ENCODE measurements at regions not wholly inside any gene's neighbourhood (a gene's known extent, or its start where the extent isn't known, plus 50 kb on each side); places are given as distances from the start of the nearest gene placed in this dataset.

DNA sequence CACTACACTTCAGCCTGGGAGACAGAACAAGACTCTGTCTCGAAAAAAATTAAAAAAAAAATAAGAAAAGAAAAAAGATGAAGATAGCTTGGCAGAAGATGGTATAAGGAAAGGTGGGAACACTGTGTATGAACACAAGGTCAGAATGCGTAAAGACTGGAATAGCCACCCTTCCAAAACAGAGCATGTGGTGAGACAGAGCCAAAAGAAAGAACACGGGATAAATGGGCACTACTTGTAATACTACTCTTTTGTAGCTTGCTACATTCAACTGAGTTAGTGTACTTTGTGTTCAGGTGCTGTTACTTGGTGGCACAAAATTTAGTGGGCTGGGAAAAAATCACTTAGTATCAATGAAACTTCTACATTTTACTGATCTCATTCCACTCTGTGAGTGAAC is 628.6 kb upstream of the KIRREL3 start:
- no peak for DNase-seq (ENCODE audit: low spot score)
- intact Hi-C loops (cut with DNase I), result no loop called here

DNA sequence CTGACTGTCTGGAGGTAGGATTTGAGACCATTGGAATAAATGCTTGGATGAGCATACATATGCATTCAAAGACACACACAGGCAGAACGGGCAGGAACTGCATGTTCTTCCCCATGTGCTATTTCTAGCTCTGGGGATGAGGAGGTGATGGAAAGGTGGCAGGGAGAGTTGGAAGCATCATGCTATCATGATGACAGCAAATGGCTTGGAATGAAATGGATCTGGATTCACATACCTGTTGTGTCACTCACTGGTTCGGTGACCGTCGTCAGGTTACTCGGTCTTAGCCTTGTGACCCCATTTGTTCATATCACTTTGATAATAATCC is 627.9 kb upstream of the KIRREL3 start:
- DNase-seq (ENCODE audit: low spot score), result no peak
- intact Hi-C loops (cut with DNase I), result no loop called here

DNA sequence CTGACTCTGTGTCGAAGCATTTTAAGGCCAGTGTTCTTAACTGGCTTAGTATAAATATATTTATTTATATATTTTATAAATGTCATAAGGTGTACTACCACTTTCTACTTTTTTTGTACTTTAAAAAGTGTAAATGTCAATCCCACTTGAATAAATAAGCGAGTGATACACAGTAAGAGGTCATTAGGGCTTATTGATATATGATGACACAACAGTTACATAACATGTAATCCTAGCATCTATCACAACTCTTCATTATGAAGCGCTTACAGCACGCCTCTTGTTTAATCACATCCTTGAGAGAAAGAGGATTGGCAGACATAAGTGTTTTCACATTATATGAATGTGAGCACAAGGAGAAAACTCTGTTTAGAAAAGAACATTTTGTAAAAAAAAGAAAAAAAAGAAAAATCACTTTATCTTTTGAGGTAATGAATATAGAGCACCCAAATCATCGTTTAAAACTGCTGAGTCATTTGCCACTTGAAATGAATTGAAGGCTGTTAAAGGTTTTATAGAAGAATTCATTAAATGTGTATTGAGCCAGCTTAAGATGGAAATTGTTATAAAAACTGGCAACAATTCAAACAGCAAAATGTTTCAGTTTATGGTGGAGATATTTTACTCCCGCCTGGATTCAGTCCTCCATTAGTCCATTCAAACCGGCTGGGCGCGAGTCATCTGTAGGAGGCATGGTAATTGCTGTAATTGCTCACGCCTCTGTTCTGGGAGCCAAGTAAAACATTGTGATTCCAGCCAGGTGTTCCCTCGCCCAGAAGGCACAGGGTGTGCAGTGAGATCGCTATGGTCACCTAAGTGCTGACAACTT is 627.3 kb upstream of the KIRREL3 start:
- no peak for DNase-seq (ENCODE audit: low spot score)
- intact Hi-C loops (cut with DNase I), result no loop called here

DNA sequence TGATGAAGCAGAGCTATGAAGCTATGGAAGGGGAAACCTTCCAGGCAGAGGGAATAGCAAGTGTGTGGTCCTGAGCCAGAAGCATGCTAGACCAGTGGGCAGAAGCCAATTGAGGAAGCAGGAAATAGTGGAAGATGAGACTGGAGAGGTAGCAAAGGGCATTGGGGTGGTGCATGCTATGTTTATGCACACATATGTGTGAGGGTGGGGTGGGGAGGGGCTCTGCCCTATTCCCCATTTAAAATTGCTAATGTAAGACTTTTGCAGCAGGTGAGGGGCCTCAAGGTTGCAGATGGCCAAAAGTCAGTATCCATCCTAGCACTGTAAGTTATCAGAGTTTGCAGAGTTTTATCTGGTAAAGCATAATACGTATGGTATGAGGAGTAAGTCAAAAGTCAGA is 626.6 kb upstream of the KIRREL3 start:
- DNase-seq (ENCODE audit: low spot score), result no peak
- intact Hi-C loops (cut with DNase I), result no loop called here

DNA sequence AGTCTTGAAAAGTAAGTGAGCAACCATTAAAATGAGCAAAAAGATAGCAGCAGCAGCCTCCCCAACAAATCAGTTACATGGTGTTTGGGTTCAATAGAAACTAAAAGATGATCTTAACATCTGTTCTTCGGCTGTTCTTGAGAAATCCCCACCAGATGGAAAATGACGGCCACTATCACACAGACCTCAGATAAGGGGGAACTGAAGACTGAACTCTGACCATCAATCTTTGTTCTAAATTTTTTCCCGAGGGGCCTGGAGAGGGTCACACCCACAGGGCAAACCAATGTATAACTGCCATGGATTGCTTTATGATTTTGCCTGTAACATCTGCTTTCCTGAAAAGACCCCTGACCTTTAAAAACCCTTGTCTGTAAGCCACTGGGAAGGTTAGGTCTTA is 624.8 kb upstream of the KIRREL3 start:
- intact Hi-C loops (cut with DNase I), result no loop called here
- no peak for DNase-seq (ENCODE audit: low spot score)

DNA sequence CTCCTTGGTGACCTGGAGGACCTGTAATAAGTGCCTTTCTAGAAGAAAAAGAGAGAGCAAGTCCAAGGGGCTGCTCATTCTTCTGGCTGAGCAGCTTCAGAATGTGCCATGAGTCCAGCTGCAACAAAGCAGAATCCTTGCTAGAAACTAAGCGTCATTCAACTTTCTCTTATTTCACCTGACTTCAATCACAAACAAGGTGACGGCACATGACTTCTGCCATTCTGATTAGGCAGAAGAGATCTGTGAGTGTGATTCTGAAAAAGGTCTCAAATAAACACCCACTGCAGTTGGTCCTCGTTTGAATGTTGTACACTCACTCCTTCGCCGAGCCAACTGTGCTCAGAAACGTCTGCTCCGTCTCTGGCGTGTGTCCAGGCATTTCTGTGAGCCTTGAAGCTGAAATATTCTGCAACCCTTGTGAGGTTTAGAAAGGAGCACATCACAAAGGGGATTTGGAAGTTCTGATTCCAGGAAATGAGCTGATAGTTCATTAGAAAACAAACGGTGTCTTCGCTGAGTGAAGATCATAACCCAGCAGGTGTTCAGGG is 623.8 kb upstream of the KIRREL3 start:
- intact Hi-C loops (cut with DNase I), result no loop called here
- DNase-seq (ENCODE audit: low spot score), result no peak

DNA sequence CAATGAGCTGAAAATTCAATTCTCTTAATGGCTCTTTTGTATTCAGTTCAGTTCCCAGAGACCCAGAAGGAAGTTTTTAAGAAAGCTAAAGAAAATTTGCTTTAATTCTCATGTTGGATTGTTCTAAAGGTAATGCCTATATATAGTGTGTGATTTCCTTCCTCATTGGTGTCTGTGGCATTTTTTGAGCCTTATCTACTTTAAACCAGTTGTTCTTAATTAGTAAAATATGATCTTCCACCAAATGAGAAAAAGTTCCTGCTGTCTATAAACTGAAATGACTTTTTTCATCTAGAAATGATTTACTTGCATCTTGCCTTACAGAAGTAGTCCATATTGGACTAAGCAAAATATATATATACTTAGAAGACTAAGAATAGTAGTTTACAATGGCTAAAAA is 622.1 kb upstream of the KIRREL3 start:
- intact Hi-C loops (cut with DNase I), result no loop called here
- no peak for DNase-seq (ENCODE audit: low spot score)

DNA sequence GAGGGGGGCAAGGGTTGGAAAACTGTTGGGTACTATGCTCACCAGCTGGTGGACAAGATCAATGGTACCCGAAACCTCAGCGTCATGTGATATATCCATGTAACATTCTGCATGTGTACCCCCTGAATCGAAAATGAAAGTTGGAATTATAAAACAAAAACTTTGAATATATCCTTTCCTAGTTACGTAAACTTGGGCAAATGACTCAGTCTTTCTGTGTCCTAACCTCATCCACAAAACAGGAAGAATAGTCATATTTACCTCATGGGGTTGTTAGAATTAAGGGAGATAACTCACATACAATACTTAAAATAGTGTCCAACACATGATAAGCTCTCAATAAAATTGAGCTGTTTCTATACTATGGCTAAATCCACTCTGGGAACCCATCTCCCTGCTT is 620.1 kb upstream of the KIRREL3 start:
- intact Hi-C loops (cut with DNase I), result no loop called here
- DNase-seq (ENCODE audit: low spot score), result no peak

DNA sequence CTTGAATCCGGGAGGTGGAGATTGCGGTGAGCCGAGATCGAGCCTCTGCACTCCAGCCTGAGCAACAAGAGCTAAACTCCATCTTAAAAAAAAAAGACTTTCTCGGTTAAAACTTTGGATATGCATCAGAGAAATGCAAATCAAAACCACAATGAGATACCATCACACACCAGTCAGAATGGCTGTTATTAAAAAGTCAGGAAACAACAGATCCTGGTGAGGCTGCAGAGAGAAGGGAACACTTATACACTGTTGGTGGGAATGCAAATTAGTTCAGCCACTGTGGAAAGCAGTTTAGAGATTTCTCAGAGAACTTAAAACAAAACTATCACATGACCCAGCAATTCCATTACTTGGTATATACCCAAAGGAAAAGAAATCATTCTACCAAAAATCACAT is 619.4 kb upstream of the KIRREL3 start:
- intact Hi-C loops (cut with DNase I), result no loop called here
- no peak for DNase-seq (ENCODE audit: low spot score)

DNA sequence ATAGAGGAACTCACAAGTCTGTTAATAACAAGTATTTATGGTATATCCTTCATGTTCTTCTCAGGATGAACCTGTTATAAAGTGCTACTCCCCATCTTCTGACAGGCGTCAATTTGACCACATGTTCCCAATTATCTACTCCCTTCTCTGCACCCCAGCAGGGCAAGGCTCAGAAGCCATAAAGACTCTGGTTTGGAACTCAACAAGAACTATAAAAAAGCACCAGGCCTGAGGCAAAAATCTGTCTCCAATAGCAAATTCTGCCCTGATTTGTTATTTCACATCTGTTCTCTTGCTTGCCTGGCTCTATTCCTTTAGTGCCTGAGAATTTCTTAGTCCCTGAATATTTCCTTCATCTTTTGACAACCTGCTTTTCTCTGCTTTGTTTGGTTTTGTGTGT is 618.2 kb upstream of the KIRREL3 start:
- intact Hi-C loops (cut with DNase I), result no loop called here
- DNase-seq (ENCODE audit: low spot score), result no peak

DNA sequence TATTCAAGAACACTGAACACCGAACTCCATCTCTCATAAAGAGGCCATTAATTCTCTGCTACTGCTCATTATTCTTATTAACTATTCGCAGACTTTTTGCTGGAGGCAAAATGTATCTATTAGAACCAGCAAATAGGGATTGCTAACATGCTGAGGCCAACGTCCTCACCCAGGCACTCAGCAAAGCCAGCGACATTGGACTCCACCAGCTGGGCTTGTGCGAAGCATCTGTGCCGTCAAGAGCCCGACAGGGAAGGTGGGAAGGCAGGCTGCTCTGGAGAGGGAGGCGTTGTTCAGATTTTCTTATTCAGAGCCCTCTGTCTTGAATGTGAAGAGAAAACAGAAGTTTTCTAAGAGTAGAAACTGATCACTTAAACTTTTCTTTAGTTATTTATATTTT is 615.6 kb upstream of the KIRREL3 start:
- DNase-seq (ENCODE audit: low spot score), result no peak
- intact Hi-C loops (cut with DNase I), result no loop called here

DNA sequence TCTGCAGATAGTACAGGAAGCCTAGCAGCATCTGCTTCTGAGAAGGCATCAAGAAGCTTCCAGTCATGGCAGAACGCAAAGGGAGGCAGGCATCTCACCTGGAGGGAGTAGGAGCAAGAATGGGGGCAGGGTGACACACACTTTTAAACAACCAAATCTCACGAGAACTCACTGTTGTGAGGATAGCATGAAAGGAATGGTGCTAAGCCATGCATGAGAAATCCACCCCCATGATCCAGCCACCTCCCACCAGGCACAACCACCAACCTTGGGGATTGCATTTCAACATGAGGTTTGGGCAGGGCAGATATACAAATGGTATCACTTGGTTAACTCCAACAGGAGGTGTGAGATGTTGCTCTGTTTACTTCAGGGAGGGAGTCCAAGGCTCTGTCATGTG is 612.0 kb upstream of the KIRREL3 start:
- DNase-seq (ENCODE audit: low spot score), result no peak
- intact Hi-C loops (cut with DNase I), result no loop called here

DNA sequence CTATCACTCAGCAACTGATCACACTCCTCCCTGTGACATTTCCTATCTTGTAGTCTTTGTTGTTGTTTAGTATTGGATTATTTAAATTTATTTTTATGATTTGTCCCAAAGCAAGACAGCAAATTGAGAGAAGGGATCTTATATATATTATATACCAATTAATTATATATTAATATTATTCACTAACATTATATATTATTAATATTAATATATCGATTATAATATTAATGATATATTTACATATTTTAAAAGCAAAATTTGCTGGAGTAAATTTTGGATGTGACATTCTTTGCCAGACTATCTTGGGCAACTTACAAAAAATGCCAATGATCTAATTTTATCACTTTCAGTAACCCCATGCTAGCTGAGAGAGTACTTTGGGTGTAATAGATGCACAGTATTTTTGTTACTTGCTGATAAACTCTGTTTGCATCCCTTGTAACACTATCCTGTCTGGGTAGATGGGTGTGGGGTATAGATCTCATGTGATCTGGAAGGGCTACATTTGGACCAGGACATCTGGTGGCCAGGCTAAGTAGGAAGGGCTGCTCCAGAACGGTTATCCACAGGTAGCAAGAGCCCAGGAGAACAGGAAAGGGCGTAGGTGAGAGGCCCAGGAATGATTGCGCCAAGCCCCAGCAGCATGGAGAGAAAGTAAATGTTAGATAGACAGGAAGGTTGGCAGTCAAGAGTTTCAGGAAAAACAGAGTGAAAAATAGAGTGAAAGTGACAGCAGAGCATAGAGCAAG is 608.6 kb upstream of the KIRREL3 start:
- intact Hi-C loops (cut with DNase I), result no loop called here

DNA sequence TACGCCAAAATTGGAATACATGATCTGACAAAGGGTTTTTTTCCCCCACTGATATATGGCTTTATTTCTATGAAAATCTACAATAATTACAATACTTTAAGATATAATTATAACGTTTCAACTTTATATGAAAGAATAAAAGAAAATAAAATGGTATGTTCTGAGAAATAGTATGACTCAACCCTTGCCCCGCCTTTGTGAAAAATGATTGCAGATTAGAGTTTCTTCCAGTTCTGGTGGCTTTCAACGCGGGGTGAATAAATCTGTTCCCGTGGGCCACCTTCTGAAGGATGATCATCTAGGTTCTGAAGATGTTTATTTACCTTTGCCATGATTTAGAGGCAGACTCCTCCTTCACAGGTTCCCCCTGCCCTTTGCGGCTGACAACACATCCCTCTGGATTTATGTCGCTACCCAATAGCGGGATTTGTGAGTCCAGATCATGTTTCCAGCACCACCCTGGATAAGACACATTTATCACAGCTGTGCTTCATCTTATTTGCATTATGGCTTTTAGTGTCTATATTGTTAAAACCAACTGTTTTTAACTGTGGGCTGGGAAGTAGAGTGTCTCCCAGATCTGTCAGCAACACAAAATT is 607.0 kb upstream of the KIRREL3 start:
- intact Hi-C loops (cut with DNase I), result no loop called here
- DNase-seq (ENCODE audit: low spot score), result no peak

More for the DNA sequence above, 608.6 kb upstream of the KIRREL3 start:
- DNase-seq (ENCODE audit: low spot score), result no peak

DNA sequence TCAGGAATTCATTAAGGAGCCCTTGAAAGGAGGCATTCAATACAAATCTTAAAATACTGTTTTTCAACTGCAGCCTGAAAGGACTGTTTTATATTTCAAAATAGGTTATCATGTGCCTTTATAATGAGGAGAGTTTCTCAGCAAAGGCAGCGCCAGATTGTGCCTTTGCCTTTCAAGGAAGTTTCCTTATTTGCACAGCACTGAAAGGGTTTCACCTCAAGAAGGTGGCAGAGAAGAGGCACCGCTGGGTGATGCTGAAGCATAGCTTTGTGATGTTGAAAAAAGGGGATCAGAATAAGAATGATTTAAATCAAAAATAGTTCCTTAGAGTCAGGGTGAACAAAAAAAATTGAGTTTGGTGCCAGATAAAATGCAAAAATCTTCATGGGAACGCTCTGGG is 601.0 kb upstream of the KIRREL3 start:
- intact Hi-C loops (cut with DNase I), result no loop called here
- no peak for DNase-seq (ENCODE audit: low spot score)

DNA sequence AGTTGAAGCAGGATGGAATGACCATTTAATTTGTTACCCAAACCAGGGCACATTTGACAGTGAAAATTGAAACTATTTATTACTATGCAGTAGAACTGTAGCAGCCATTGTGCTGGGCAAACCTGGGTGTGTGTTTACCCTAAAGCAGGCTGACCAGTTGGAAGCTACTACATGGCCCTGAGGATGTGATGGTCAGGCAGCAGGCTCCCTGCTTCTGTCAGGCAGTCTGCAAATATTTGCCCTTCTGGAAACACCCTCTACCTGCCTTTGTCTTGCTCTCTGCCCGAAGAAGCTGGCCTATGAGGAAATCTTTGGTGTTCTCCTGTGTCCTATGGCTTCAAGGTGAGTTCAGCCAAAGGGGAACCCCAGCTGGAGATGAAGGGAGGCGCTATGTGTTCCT is 600.1 kb upstream of the KIRREL3 start:
- DNase-seq (ENCODE audit: low spot score), result no peak
- intact Hi-C loops (cut with DNase I), result no loop called here

DNA sequence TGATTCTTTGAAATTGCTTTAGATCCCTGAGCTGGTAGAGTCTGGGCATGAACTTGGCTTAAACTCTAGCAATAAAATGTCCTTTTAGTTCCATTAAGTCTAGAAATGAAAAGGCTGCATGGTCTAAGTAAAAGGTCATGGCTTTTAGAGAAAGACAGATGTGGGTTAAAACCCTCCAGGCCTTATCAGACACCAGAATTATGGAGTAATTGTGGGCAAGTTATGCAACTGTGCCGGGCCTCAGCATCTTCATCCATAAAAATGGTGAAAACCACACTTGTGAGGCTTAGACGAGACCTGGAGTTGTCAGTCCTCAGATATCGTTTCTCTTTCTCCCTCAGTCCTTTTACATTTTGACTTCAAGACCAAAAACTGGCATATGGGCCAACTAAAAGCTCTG is 597.9 kb upstream of the KIRREL3 start:
- intact Hi-C loops (cut with DNase I), result no loop called here

DNA sequence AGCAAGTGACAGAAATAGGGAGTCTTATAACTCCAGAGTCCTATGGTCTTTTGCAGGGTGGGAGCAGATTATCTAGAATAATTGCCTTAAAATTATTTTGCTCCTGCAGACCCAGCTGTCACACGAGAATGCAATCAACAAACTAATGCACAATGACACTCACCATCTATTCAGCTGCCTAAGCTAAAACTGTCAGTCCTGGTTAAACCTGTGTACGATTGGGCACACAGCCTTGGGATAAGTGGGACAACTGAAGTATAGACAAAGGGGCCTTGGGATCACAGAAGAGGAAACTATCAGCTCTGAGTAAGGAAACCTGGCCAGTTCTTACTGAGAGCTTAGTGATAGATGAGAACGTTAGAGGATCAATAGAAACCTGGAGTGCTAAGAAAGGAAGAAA is 595.9 kb upstream of the KIRREL3 start:
- no peak for DNase-seq (ENCODE audit: low spot score)
- intact Hi-C loops (cut with DNase I), result no loop called here

More for the DNA sequence above, 597.9 kb upstream of the KIRREL3 start:
- no peak for DNase-seq (ENCODE audit: low spot score)

DNA sequence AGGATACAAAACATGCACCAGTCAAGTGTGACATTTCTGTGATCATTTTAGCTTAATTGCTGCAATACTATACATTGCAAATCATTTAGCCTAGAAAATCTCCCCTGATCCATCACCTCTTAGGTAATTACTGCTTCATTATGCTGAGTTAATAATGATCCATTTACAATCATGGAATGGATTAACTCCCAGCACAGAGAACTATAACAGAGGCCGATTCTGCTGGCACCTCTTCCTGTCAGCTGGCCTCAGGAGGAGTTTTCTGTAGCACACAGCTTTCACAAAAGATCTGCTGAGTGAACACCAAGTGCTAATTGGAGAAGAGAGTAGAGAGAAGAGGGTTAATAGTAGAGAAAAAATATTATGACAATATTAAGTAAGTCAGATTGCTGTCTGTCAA is 591.8 kb upstream of the KIRREL3 start:
- intact Hi-C loops (cut with DNase I), result no loop called here

DNA sequence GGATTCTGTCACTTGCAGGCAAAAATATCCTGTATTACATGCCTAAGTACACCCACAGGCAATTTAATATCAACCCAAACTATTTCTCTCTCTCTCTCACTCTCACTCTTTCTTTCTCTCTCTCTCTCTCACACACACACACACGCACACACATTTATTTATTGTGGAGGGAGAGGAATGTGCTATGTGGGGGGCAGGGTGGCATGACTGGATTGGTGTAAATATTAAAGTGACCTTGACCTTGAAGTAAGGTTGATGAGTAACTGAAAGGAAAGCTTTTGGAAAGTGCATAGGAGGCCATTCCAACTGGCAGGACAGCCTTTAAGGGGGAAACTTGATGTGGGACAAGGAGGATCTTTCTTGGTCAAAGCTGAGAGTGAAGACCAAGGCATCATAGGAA is 589.7 kb upstream of the KIRREL3 start:
- intact Hi-C loops (cut with DNase I), result no loop called here
- DNase-seq (ENCODE audit: low spot score), result no peak

More for the DNA sequence above, 591.8 kb upstream of the KIRREL3 start:
- no peak for DNase-seq (ENCODE audit: low spot score)
